K562 (cell line): ENCODE measurements at regions not wholly inside any gene's neighbourhood (a gene's known extent, or its start where the extent isn't known, plus 50 kb on each side); places are given as distances from the start of the nearest gene placed in this dataset.

Source experiments
- ATAC-seq: fragments of 200-7000 bp; cut with Tn5 transposase; 3 replicates; pipeline ENCODE4 v1.9.1; 2020; ENCODE audit warnings: moderate library complexity
- BruUV-seq: library from RNA; stranded (reverse); fragments of 400-500 nt; replicated peaks from 2 replicates; lab custom pipeline; 2021; lab: Mats Ljungman, UMichigan
- CTCF ChIA-PET: fragments of 300-600 bp; formaldehyde crosslinking; extraction: SDS; loops from one replicate; lab custom pipeline; 2021; ENCODE audit warnings: low intra/inter-chr PET ratio; lab: Yijun Ruan, JAX
- POLR2A ChIA-PET: fragments of 300-600, 350-650 bp; sonication (Branson Sonifier 250); formaldehyde crosslinking; extraction: SDS; loops from one replicate; lab custom pipeline; 2021; ENCODE audit warnings: antibody characterized with exemption, inconsistent platforms; lab: Yijun Ruan, JAX
- DNase-seq, 4 experiments: peaks; one replicate each; pipeline versions ENCODE4 v3.0.0 to v3.0.0-alpha.2; 2011 to 2018; ENCODE audit warnings: low spot score in 3 of 4, mixed read lengths in 3 of 4; ENCODE audit errors: extremely low read depth in 1 of 4
- FAIRE-seq: peaks from 2 replicates; lab custom pipeline; 2011; peaks lifted over from hg19 to GRCh38; lab: Jason Lieb, UNC
- H2AFZ ChIP-seq: 2 replicates; pipeline ENCODE4 v1.6.0; 2011; ENCODE audit warnings: low read depth, low read length, control low read depth, inconsistent platforms
- H3K27ac ChIP-seq: fragments of 200-600 bp; 3 replicates; pipeline ENCODE4 v1.8.0; 2011; ENCODE audit warnings: low read depth, mild to moderate bottlenecking, control low read depth, inconsistent platforms, low read length, moderate library complexity, mixed read lengths; ENCODE audit errors: extremely low read depth
- H3K27me3 ChIP-seq, 2 experiments: fragments of 300-600 bp in 1 of 2; 2 replicates in 1 of 2; 3 replicates in 1 of 2; pipeline versions ENCODE4 v1.6.0 to v1.8.0; 2011; ENCODE audit warnings: inconsistent platforms in 2 of 2, low read length in 2 of 2, mild to moderate bottlenecking in 1 of 2, mixed read lengths in 1 of 2, moderate library complexity in 1 of 2; ENCODE audit not compliant: control insufficient read depth in 2 of 2, insufficient read depth in 2 of 2
- H3K36me3 ChIP-seq: fragments of 300-600 bp; 3 replicates; pipeline ENCODE4 v1.8.0; 2011; ENCODE audit warnings: mild to moderate bottlenecking, low read length, inconsistent platforms; ENCODE audit not compliant: control insufficient read depth, insufficient read depth
- H3K4me1 ChIP-seq, 2 experiments: fragments of 200-600 bp in 1 of 2; replicated peaks in 1 of 2; 2 replicates in 1 of 2; 3 replicates in 1 of 2; pipeline versions ENCODE4 v1.5.1 to v1.8.0; 2011; ENCODE audit warnings: inconsistent platforms in 2 of 2, low read length in 2 of 2, mild to moderate bottlenecking in 1 of 2, mixed read lengths in 1 of 2, moderate library complexity in 1 of 2; ENCODE audit not compliant: control insufficient read depth in 2 of 2, insufficient read depth in 2 of 2
- H3K4me2 ChIP-seq: 2 replicates; pipeline ENCODE4 v1.6.1; 2011; ENCODE audit warnings: low read length, control low read depth, inconsistent platforms, mixed read lengths; ENCODE audit not compliant: insufficient read depth
- H3K4me3 ChIP-seq: fragments of 200-600 bp; sonication (generic), shearing (Covaris generic); 2 replicates; pipeline ENCODE4 v1.5.1; 2016; ENCODE audit warnings: control low read depth, inconsistent platforms
- H3K79me2 ChIP-seq: fragments of 200-600 bp; 3 replicates; pipeline ENCODE4 v1.8.0; 2011; ENCODE audit warnings: low read length, inconsistent platforms; ENCODE audit not compliant: control insufficient read depth, insufficient read depth
- H3K9ac ChIP-seq, 2 experiments: 2 replicates each; pipeline versions ENCODE4 v1.6.0 to v1.6.1; 2011; ENCODE audit warnings: low read depth in 2 of 2, low read length in 2 of 2, control low read depth in 1 of 2, inconsistent platforms in 1 of 2, mild to moderate bottlenecking in 1 of 2, mixed read lengths in 1 of 2; ENCODE audit not compliant: insufficient read depth in 1 of 2
- H3K9me1 ChIP-seq: one replicate; pipeline ENCODE4 v1.6.0; 2011; ENCODE audit warnings: inconsistent platforms, mild to moderate bottlenecking, low read length, moderate library complexity; ENCODE audit not compliant: control insufficient read depth, insufficient read depth
- H3K9me3 ChIP-seq: replicated peaks from 2 replicates; pipeline ENCODE4 v1.5.1; 2011; ENCODE audit warnings: low read depth, low read length, inconsistent platforms; ENCODE audit not compliant: control insufficient read depth, insufficient read depth
- H4K20me1 ChIP-seq: replicated peaks from 2 replicates; pipeline ENCODE4 v1.6.1; 2011; ENCODE audit warnings: low read length, inconsistent platforms, mixed read lengths; ENCODE audit not compliant: control insufficient read depth, insufficient read depth
- BMI1 ChIP-seq: fragments of 150-350 bp; IDR thresholded peaks from 2 replicates; pipeline ENCODE4 v1.6.1; 2014; ENCODE audit warnings: low read length
- BRD4 ChIP-seq: fragments of 200-600 bp; sonication (generic); IDR thresholded peaks from 2 replicates; pipeline ENCODE4 v1.6.1; 2017; ENCODE audit warnings: inconsistent platforms
- NFIC ChIP-seq: fragments of 450-650 bp; IDR thresholded peaks from 2 replicates; pipeline ENCODE4 v1.6.1; 2017; ENCODE audit warnings: mild to moderate bottlenecking, inconsistent platforms
- TAF15 ChIP-seq: fragments of 200-400 bp; formaldehyde crosslinking; IDR thresholded peaks from 2 replicates; pipeline ENCODE4 v1.6.1; 2017; ENCODE audit warnings: mild to moderate bottlenecking, low read depth, low read length, moderate library complexity
- TCF7 ChIP-seq: sonication (generic); IDR thresholded peaks from 2 replicates; pipeline ENCODE4 v1.6.1; 2016; ENCODE audit warnings: antibody characterized with exemption, borderline replicate concordance
- ZNF133 ChIP-seq: fragments of 250-450 bp; sonication (Bioruptor Pico); IDR thresholded peaks from 2 replicates; pipeline ENCODE4 v1.4.0; 2020; ENCODE audit warnings: mild to moderate bottlenecking
- ZNF134 ChIP-seq: fragments of 250-450 bp; sonication (Bioruptor Pico); conservative IDR thresholded peaks from 2 replicates; pipeline ENCODE4 v1.4.0; 2020
- ZNF232 ChIP-seq: sonication (generic); formaldehyde crosslinking; IDR thresholded peaks from 2 replicates; pipeline ENCODE4 v1.8.0; 2022; ENCODE audit warnings: mild to moderate bottlenecking, missing genetic modification reagents
- ZNF354B ChIP-seq: fragments of 250-450 bp; sonication (Bioruptor Pico); IDR thresholded peaks from 2 replicates; pipeline ENCODE4 v1.4.0; 2020
- WGBS: fragments of 100-300 bp; shearing (Covaris generic); methylation state at CpG from one replicate; pipeline ENCODE4 v1.1.6; 2016; ENCODE audit warnings: low coverage, mixed read lengths; ENCODE audit not compliant: insufficient coverage; ENCODE audit errors: missing lambda C conversion rate; 5-methylcytosine and 5-hydroxymethylcytosine counted together
- in situ Hi-C: fragments of 300-500 bp; cut with MboI; formaldehyde crosslinking; loops from 4 replicates; pipeline ENCODE4 v1.15.0; 2018; ENCODE audit warnings: inconsistent platforms, mixed read lengths
- intact Hi-C: fragments of 100-400 bp; cut with micrococcal nuclease; formaldehyde crosslinking; loops from 2 replicates; pipeline ENCODE4 v1.14.2; 2022
- TF ChIP-seq, protein P1 (sequence below): fragments of 450-650 bp; IDR thresholded peaks from 2 replicates; pipeline ENCODE4 v1.6.1; 2016; ENCODE audit warnings: antibody characterized with exemption
- TF ChIP-seq, protein P2 (sequence below): sonication (generic); formaldehyde crosslinking; IDR thresholded peaks from 2 replicates; pipeline ENCODE4 v1.8.1; 2023; ENCODE audit warnings: mild to moderate bottlenecking, missing genetic modification reagents
- TF ChIP-seq, protein P3 (sequence below): fragments of 250-450 bp; sonication (Bioruptor Pico); IDR thresholded peaks from 2 replicates; pipeline ENCODE4 v1.8.0; 2022; ENCODE audit warnings: inconsistent platforms, mild to moderate bottlenecking, moderate library complexity, borderline replicate concordance

GRCh38 chr16:5381481-5381880 is 283.9 kb upstream of the EEF2KMT start:
- no TSS peak for BruUV-seq
- H3K9me1 ChIP-seq, result no peaks in the 10 kb centered on the region
- peaks cover 3 to 12% of the 10 kb centered on the region in 2 experiments; a peak in 3 of 5 replicates for H3K27me3 ChIP-seq
- H3K27ac ChIP-seq, result no peak overlapping the region
- 0% methylated on average over 3 of the region's 3 CpGs for WGBS
- no peaks in the 10 kb centered on the region for H3K36me3 ChIP-seq
- POLR2A ChIA-PET, result interaction anchor here (1.3 kb wide), 1 partner anchor 9 kb away, joined by 3 read pairs; no protein-coding TSS in a partner anchor
- no peaks in the 10 kb centered on the region; the same call in 1 of the 2 replicates for H4K20me1 ChIP-seq
- FAIRE-seq, result no peak
- H3K4me3 ChIP-seq, result no peak overlapping the region
- TF ChIP-seq NFIC, result peak; percentile 57
- TF ChIP-seq, protein P1, sequence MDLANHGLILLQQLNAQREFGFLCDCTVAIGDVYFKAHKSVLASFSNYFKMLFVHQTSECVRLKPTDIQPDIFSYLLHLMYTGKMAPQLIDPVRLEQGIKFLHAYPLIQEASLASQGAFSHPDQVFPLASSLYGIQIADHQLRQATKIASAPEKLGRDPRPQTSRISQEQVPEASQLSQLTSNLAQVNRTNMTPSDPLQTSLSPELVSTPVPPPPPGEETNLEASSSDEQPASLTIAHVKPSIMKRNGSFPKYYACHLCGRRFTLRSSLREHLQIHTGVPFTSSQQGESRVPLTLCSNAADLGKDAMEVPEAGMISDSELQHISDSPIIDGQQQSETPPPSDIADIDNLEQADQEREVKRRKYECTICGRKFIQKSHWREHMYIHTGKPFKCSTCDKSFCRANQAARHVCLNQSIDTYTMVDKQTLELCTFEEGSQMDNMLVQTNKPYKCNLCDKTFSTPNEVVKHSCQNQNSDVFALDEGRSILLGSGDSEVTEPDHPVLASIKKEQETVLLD, result no peak
- intact Hi-C loops (no loop called here), in situ Hi-C loops (no loop called here)
- no peak for DNase-seq
- no peaks in the 10 kb centered on the region for H3K4me1 ChIP-seq
- H3K79me2 ChIP-seq, result no peaks in the 10 kb centered on the region
- H3K4me2 ChIP-seq, result no peak overlapping the region
- no peak overlapping the region for H2AFZ ChIP-seq
- no peaks in the 10 kb centered on the region for H3K9me3 ChIP-seq
- CTCF ChIA-PET, result no interaction called here
- no peak overlapping the region for H3K9ac ChIP-seq
- no peak for ATAC-seq

DNA sequence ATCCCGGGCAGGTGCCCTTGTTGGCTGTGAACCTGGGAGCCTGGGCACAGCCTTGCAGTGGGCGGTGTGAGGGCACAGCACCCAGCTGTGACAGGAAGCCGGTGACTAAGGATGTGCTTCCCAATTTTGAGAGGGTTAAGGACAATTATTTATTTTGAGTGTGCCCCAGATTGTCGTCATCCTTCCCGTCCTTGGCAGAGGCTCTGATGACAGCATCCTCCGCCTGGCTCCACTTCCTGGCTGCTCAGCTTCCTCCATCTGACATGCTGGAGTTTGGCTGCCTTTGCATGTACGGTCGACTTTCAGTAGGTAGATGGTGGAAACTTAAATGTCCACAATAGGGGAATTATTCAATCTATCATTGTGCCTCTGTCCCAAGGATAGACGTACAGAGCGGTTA is 282.4 kb upstream of the EEF2KMT start:
- in situ Hi-C loops, result no loop called here
- FAIRE-seq, result no peak
- BruUV-seq, result no TSS peak

More for the DNA sequence above, 282.4 kb upstream of the EEF2KMT start:
- Histone ChIP-seq H2AFZ (no peak overlapping the region), H3K4me1 (no peaks in the 10 kb centered on the region), H3K9me1 (no peaks in the 10 kb centered on the region), H3K9me3 (no peaks in the 10 kb centered on the region), H3K4me2 (no peak overlapping the region), H3K27me3 (peaks cover 3 to 21% of the 10 kb centered on the region in 2 experiments; a peak in 3 of 5 replicates), H4K20me1 (no peaks in the 10 kb centered on the region), H3K27ac (no peak overlapping the region), H3K79me2 (no peaks in the 10 kb centered on the region), H3K4me3 (no peak overlapping the region), H3K36me3 (no peaks in the 10 kb centered on the region), H3K9ac (no peak overlapping the region)
- ChIA-PET POLR2A (interaction anchor here (1.2 kb wide), 1 partner anchor 9 kb away, joined by 3 read pairs; no protein-coding TSS in a partner anchor), CTCF (no interaction called here)
- WGBS, result 0% methylated on average over 10 of the region's 10 CpGs
- ATAC-seq (no peak), DNase-seq (no peak)
- intact Hi-C loops, result no loop called here
- TF ChIP-seq ZNF354B (CRISPR knock-in tag), result no peak
- no peak for TF ChIP-seq ZNF133
- TF ChIP-seq ZNF134 (CRISPR knock-in tag), result no peak
- no peak for TF ChIP-seq TAF15
- TF ChIP-seq, protein P2, sequence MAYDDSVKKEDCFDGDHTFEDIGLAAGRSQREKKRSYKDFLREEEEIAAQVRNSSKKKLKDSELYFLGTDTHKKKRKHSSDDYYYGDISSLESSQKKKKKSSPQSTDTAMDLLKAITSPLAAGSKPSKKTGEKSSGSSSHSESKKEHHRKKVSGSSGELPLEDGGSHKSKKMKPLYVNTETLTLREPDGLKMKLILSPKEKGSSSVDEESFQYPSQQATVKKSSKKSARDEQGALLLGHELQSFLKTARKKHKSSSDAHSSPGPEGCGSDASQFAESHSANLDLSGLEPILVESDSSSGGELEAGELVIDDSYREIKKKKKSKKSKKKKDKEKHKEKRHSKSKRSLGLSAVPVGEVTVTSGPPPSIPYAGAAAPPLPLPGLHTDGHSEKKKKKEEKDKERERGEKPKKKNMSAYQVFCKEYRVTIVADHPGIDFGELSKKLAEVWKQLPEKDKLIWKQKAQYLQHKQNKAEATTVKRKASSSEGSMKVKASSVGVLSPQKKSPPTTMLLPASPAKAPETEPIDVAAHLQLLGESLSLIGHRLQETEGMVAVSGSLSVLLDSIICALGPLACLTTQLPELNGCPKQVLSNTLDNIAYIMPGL (CRISPR knock-in tag), result no peak
- no peak for TF ChIP-seq BMI1
- TF ChIP-seq, protein P3, sequence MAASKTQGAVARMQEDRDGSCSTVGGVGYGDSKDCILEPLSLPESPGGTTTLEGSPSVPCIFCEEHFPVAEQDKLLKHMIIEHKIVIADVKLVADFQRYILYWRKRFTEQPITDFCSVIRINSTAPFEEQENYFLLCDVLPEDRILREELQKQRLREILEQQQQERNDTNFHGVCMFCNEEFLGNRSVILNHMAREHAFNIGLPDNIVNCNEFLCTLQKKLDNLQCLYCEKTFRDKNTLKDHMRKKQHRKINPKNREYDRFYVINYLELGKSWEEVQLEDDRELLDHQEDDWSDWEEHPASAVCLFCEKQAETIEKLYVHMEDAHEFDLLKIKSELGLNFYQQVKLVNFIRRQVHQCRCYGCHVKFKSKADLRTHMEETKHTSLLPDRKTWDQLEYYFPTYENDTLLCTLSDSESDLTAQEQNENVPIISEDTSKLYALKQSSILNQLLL (CRISPR knock-in tag), result no peak
- TF ChIP-seq TCF7, result no peak
- no peak for TF ChIP-seq BRD4
- no peak for TF ChIP-seq ZNF232 (CRISPR knock-in tag)
- TF ChIP-seq, all 486 proteins: peak for 0
